OCI-LY7 (cell line): ENCODE measurements at regions not wholly inside any gene's neighbourhood (a gene's known extent, or its start where the extent isn't known, plus 50 kb on each side); places are given as distances from the start of the nearest gene placed in this dataset.

Source experiments
- BruUV-seq: library from RNA; stranded (reverse); fragments of 400-500 nt; replicated peaks from 2 replicates; lab custom pipeline; 2021; lab: Mats Ljungman, UMichigan
- CTCF ChIA-PET: fragments of 300-600 bp; sonication (Branson Sonifier 250); formaldehyde crosslinking; loops from one replicate; lab custom pipeline; 2022; ENCODE audit warnings: antibody characterized with exemption; ENCODE audit not compliant: unreplicated experiment; lab: Charles Lee
- POLR2A ChIA-PET: fragments of 300-600 bp; sonication (Branson Sonifier 250); formaldehyde crosslinking; loops from one replicate; lab custom pipeline; 2022; ENCODE audit warnings: antibody characterized with exemption; lab: Charles Lee
- DNase-seq: peaks from one replicate; pipeline ENCODE4 v3.0.0-alpha.2; 2015; ENCODE audit warnings: low spot score
- H2AFZ ChIP-seq: fragments of 200-600 bp; sonication (generic), shearing (Covaris generic); 2 replicates; pipeline ENCODE4 v1.6.1; 2014; ENCODE audit warnings: mild to moderate bottlenecking, antibody characterized with exemption, low read length, moderate library complexity
- H3K27ac ChIP-seq: fragments of 200-600 bp; sonication (generic); 2 replicates; pipeline ENCODE4 v1.5.1; 2014; ENCODE audit warnings: mixed run types, low read depth, mild to moderate bottlenecking, moderate library complexity, low read length, inconsistent platforms; ENCODE audit not compliant: poor library complexity, severe bottlenecking
- H3K36me3 ChIP-seq: fragments of 200-600 bp; sonication (generic); 2 replicates; pipeline ENCODE4 v1.6.1; 2014; ENCODE audit warnings: mild to moderate bottlenecking, antibody characterized with exemption, low read length, moderate library complexity, mixed read lengths; ENCODE audit not compliant: insufficient read depth
- H3K4me1 ChIP-seq: fragments of 200-600 bp; sonication (generic); 2 replicates; pipeline ENCODE4 v1.5.1; 2014; ENCODE audit warnings: mild to moderate bottlenecking, low read length; ENCODE audit not compliant: insufficient read depth, poor library complexity, severe bottlenecking
- H3K4me2 ChIP-seq: fragments of 200-600 bp; sonication (generic); 2 replicates; pipeline ENCODE4 v1.6.1; 2014; ENCODE audit warnings: mild to moderate bottlenecking, low read length
- H3K4me3 ChIP-seq: fragments of 200-600 bp; sonication (generic); 2 replicates; pipeline ENCODE4 v1.5.1; 2014; ENCODE audit warnings: mild to moderate bottlenecking, low read depth, low read length; ENCODE audit not compliant: poor library complexity, severe bottlenecking
- H3K79me2 ChIP-seq: fragments of 200-600 bp; sonication (generic); 2 replicates; pipeline ENCODE4 v1.6.1; 2016; ENCODE audit warnings: low read depth, mild to moderate bottlenecking, low read length, moderate library complexity, mixed read lengths; ENCODE audit not compliant: insufficient read depth
- H3K9me2 ChIP-seq: fragments of 200-600 bp; sonication (generic); 2 replicates; pipeline ENCODE4 v1.6.1; 2016; ENCODE audit warnings: mild to moderate bottlenecking, low read length, mixed read lengths; ENCODE audit not compliant: insufficient read depth
- H3K9me3 ChIP-seq: fragments of 200-600 bp; sonication (generic); 2 replicates; pipeline ENCODE4 v1.6.1; 2014; ENCODE audit warnings: mild to moderate bottlenecking, mixed run types, low read length, mixed read lengths
- H4K20me1 ChIP-seq: fragments of 200-600 bp; sonication (generic); 2 replicates; pipeline ENCODE4 v1.6.1; 2014; ENCODE audit warnings: mild to moderate bottlenecking, antibody characterized with exemption, low read length, moderate library complexity, mixed read lengths; ENCODE audit not compliant: insufficient read depth
- CTCF ChIP-seq: fragments of 200-600 bp; sonication (generic); conservative IDR thresholded peaks from 2 replicates; pipeline ENCODE4 v1.5.1; 2014; ENCODE audit warnings: mild to moderate bottlenecking, antibody characterized with exemption, low read length, moderate library complexity, mixed read lengths
- EZH2phosphoT487 ChIP-seq: fragments of 200-600 bp; sonication (generic); IDR thresholded peaks from 2 replicates; pipeline ENCODE4 v1.6.1; 2018; ENCODE audit warnings: low read depth, borderline replicate concordance, mild to moderate bottlenecking, mixed run types, antibody characterized with exemption, low read length, moderate library complexity, mixed read lengths
- intact Hi-C: fragments of 100-400 bp; cut with micrococcal nuclease; formaldehyde crosslinking; loops from one replicate; pipeline ENCODE4 v1.10.0; 2022; ENCODE audit not compliant: unreplicated experiment

GRCh38 chr10:29124864-29125263 is 164.0 kb upstream of the LYZL1 start:
- ChIA-PET POLR2A (no interaction called here), CTCF (no interaction called here)
- Histone ChIP-seq H3K9me2 (no peaks in the 10 kb centered on the region), H3K9me3 (no peaks in the 10 kb centered on the region), H3K27ac (no peak overlapping the region), H3K79me2 (no peaks in the 10 kb centered on the region), H2AFZ (no peak overlapping the region), H3K4me2 (no peak overlapping the region), H3K36me3 (no peaks in the 10 kb centered on the region), H4K20me1 (no peaks in the 10 kb centered on the region), H3K4me3 (no peak overlapping the region), H3K4me1 (no peaks in the 10 kb centered on the region)
- intact Hi-C loops: no loop called here
- TF ChIP-seq CTCF (no peak), EZH2phosphoT487 (no peak)
- no peak for DNase-seq
- no TSS peak for BruUV-seq

- Histone ChIP-seq H2AFZ (no peak overlapping the region), H4K20me1 (no peaks in the 10 kb centered on the region), H3K36me3 (no peaks in the 10 kb centered on the region), H3K79me2 (no peaks in the 10 kb centered on the region), H3K4me1 (no peaks in the 10 kb centered on the region), H3K9me2 (no peaks in the 10 kb centered on the region), H3K9me3 (no peaks in the 10 kb centered on the region), H3K4me3 (no peak overlapping the region), H3K27ac (no peak overlapping the region), H3K4me2 (no peak overlapping the region)
- POLR2A ChIA-PET: interaction anchor here (1.1 kb wide), 1 partner anchor 17 kb away, joined by 3 read pairs; no protein-coding TSS in a partner anchor
- no TSS peak for BruUV-seq
- intact Hi-C loops: no loop called here
- no peak for DNase-seq
- TF ChIP-seq CTCF (no peak), EZH2phosphoT487 (no peak)
- CTCF ChIA-PET: no interaction called here
These were observed 161.7 kb upstream of the LYZL1 start for GRCh38 chr10:29127037-29127700.

GRCh38 chr10:29127731-29128130 is 161.1 kb upstream of the LYZL1 start:
- Histone ChIP-seq H3K9me2 (no peaks in the 10 kb centered on the region), H3K36me3 (no peaks in the 10 kb centered on the region), H3K79me2 (no peaks in the 10 kb centered on the region), H3K9me3 (no peaks in the 10 kb centered on the region), H3K4me3 (no peak overlapping the region), H3K4me2 (no peak overlapping the region), H2AFZ (no peak overlapping the region), H3K4me1 (no peaks in the 10 kb centered on the region), H3K27ac (no peak overlapping the region), H4K20me1 (no peaks in the 10 kb centered on the region)
- no peak for DNase-seq
- intact Hi-C loops: no loop called here
- BruUV-seq: no TSS peak
- ChIA-PET CTCF (no interaction called here), POLR2A (no interaction called here)
- no peak for TF ChIP-seq CTCF
- no peak for TF ChIP-seq EZH2phosphoT487
